Osteoblast (primary cell): ENCODE measurements at regions not wholly inside any gene's neighbourhood (a gene's known extent, or its start where the extent isn't known, plus 50 kb on each side); places are given as distances from the start of the nearest gene placed in this dataset.

ENCODE experiments used
- DNase-seq: peaks from one replicate; pipeline ENCODE4 v3.0.0; 2011; ENCODE audit warnings: low spot score, mixed read lengths; ENCODE audit not compliant: insufficient read length; ENCODE audit errors: missing footprints
- H2AFZ ChIP-seq: 2 replicates; pipeline ENCODE4 v1.6.0; 2011; ENCODE audit warnings: mild to moderate bottlenecking, low read length
- H3K27ac ChIP-seq: 2 replicates; pipeline ENCODE4 v1.5.1; 2011; ENCODE audit warnings: mild to moderate bottlenecking, low read depth, low read length, moderate library complexity
- H3K27me3 ChIP-seq: 2 replicates; pipeline ENCODE4 v1.6.0; 2012; ENCODE audit warnings: mild to moderate bottlenecking, control low read depth, inconsistent platforms, low read length, moderate library complexity; ENCODE audit not compliant: insufficient read depth
- H3K36me3 ChIP-seq: 2 replicates; pipeline ENCODE4 v1.5.1; 2011; ENCODE audit warnings: mild to moderate bottlenecking, low read length, control low read depth, moderate library complexity; ENCODE audit not compliant: insufficient read depth
- H3K4me1 ChIP-seq: 2 replicates; pipeline ENCODE4 v1.5.1; 2011; ENCODE audit warnings: mild to moderate bottlenecking, low read length, control low read depth, moderate library complexity; ENCODE audit not compliant: insufficient read depth
- H3K4me2 ChIP-seq: 2 replicates; pipeline ENCODE4 v1.6.0; 2011; ENCODE audit warnings: mild to moderate bottlenecking, low read length; ENCODE audit not compliant: insufficient read depth
- H3K4me3 ChIP-seq: fragments of 200-600 bp; sonication (generic); 3 replicates; pipeline ENCODE4 v1.5.1; 2012; ENCODE audit warnings: mild to moderate bottlenecking, low read length, inconsistent platforms; ENCODE audit not compliant: insufficient read depth
- H3K79me2 ChIP-seq: 2 replicates; pipeline ENCODE4 v1.6.0; 2012; ENCODE audit warnings: mild to moderate bottlenecking, low read length, control low read depth, inconsistent platforms; ENCODE audit not compliant: insufficient read depth
- H3K9me3 ChIP-seq: 2 replicates; pipeline ENCODE4 v1.5.1; 2011; ENCODE audit warnings: low read depth, low read length, control low read depth
- H4K20me1 ChIP-seq: 2 replicates; pipeline ENCODE4 v1.6.0; 2012; ENCODE audit warnings: mild to moderate bottlenecking, low read length, control low read depth; ENCODE audit not compliant: insufficient read depth
- TF ChIP-seq, protein P1 (sequence below): IDR thresholded peaks from 2 replicates; pipeline ENCODE4 v1.5.1; 2011; ENCODE audit warnings: mild to moderate bottlenecking, low read depth, low read length, moderate library complexity; ENCODE audit errors: extremely low read depth

DNA sequence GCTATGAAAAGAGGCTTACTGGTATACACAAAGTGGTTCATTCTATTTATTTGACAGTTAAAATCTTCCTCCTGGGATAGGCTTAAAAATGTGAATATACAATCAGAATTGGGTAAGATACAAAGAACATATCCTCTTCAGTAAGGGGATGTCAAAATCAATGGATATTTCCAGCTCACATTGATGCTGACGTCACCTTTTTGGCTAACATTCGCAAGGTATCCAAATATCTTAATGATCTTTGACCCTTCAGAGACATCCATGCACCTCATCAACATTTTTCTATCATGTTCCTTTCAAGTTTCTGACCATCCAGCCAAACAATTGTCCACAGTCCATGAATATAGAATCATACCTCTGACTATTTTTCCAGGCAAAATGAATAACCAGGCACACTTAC, 697.3 kb downstream of the NR2F2 start:
- no peaks in the 10 kb centered on the region for H3K9me3 ChIP-seq
- no peaks in the 10 kb centered on the region for H3K4me1 ChIP-seq
- H3K4me3 ChIP-seq, result no peak overlapping the region
- no peak for DNase-seq
- no peak overlapping the region for H2AFZ ChIP-seq
- H3K4me2 ChIP-seq, result no peak overlapping the region
- H4K20me1 ChIP-seq, result no peaks in the 10 kb centered on the region
- no peaks in the 10 kb centered on the region for H3K27me3 ChIP-seq
- TF ChIP-seq, protein P1, sequence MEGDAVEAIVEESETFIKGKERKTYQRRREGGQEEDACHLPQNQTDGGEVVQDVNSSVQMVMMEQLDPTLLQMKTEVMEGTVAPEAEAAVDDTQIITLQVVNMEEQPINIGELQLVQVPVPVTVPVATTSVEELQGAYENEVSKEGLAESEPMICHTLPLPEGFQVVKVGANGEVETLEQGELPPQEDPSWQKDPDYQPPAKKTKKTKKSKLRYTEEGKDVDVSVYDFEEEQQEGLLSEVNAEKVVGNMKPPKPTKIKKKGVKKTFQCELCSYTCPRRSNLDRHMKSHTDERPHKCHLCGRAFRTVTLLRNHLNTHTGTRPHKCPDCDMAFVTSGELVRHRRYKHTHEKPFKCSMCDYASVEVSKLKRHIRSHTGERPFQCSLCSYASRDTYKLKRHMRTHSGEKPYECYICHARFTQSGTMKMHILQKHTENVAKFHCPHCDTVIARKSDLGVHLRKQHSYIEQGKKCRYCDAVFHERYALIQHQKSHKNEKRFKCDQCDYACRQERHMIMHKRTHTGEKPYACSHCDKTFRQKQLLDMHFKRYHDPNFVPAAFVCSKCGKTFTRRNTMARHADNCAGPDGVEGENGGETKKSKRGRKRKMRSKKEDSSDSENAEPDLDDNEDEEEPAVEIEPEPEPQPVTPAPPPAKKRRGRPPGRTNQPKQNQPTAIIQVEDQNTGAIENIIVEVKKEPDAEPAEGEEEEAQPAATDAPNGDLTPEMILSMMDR, result no peak
- H3K36me3 ChIP-seq, result no peaks in the 10 kb centered on the region
- H3K27ac ChIP-seq, result no peak overlapping the region
- H3K79me2 ChIP-seq, result no peaks in the 10 kb centered on the region

- TF ChIP-seq, protein P1, result no peak
- no peak overlapping the region for H3K4me2 ChIP-seq
- H3K36me3 ChIP-seq, result no peaks in the 10 kb centered on the region
Measured at GRCh38 chr15:97030251-97030650, 699.8 kb downstream of the NR2F2 start.

GRCh38 chr15:97036301-97036700, 705.8 kb downstream of the NR2F2 start:
- H3K27me3 ChIP-seq, result no peaks in the 10 kb centered on the region
- no peaks in the 10 kb centered on the region for H3K4me1 ChIP-seq
- H3K9me3 ChIP-seq, result no peaks in the 10 kb centered on the region
- H3K4me3 ChIP-seq, result no peak overlapping the region
- no peaks in the 10 kb centered on the region for H4K20me1 ChIP-seq
- TF ChIP-seq, protein P1, result no peak
- no peaks in the 10 kb centered on the region for H3K79me2 ChIP-seq
- H3K27ac ChIP-seq, result no peak overlapping the region
- no peaks in the 10 kb centered on the region for H3K36me3 ChIP-seq
- no peak overlapping the region for H2AFZ ChIP-seq
- no peak for DNase-seq
- H3K4me2 ChIP-seq, result no peak overlapping the region

More at GRCh38 chr15:97030251-97030650, 699.8 kb downstream of the NR2F2 start:
- H3K4me3 ChIP-seq, result no peak overlapping the region
- H3K27me3 ChIP-seq, result no peaks in the 10 kb centered on the region
- H2AFZ ChIP-seq, result no peak overlapping the region
- no peaks in the 10 kb centered on the region for H3K9me3 ChIP-seq
- no peaks in the 10 kb centered on the region for H3K4me1 ChIP-seq
- no peak overlapping the region for H3K27ac ChIP-seq
- no peaks in the 10 kb centered on the region for H3K79me2 ChIP-seq
- no peaks in the 10 kb centered on the region for H4K20me1 ChIP-seq
- no peak for DNase-seq

DNA sequence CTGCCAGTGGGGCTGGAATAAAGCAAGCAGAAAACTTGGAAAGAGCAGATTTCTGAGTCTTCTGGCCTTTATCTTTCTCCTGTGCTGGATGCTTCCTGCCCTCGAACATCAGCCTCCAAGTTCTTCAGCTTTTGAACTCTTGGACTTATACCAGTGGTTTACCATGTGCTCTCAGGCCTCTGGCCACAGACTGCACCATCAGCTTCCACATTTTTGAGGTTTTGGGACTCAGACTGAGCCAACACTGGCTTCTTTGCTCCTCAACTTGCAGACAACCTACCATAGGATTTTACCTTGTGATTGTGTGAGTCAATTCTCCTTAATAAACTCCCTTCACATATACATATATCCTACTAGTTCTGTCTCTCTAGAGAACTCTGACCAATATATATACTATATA, 706.6 kb downstream of the NR2F2 start:
- no peak overlapping the region for H3K4me3 ChIP-seq
- no peaks in the 10 kb centered on the region for H3K36me3 ChIP-seq
- H3K79me2 ChIP-seq, result no peaks in the 10 kb centered on the region
- DNase-seq, result no peak
- TF ChIP-seq, protein P1, result no peak
- no peaks in the 10 kb centered on the region for H3K27me3 ChIP-seq
- no peaks in the 10 kb centered on the region for H3K4me1 ChIP-seq
- no peak overlapping the region for H3K4me2 ChIP-seq
- H3K27ac ChIP-seq, result no peak overlapping the region
- no peak overlapping the region for H2AFZ ChIP-seq
- no peaks in the 10 kb centered on the region for H4K20me1 ChIP-seq
- no peaks in the 10 kb centered on the region for H3K9me3 ChIP-seq
